HEK293 (cell line): ENCODE measurements at regions not wholly inside any gene's neighbourhood (a gene's known extent, or its start where the extent isn't known, plus 50 kb on each side); places are given as distances from the start of the nearest gene placed in this dataset.

Experiments
- CTCF ChIA-PET: fragments of 350-600 bp; formaldehyde crosslinking; extraction: SDS; loops from one replicate; lab custom pipeline; 2021; ENCODE audit warnings: antibody characterized with exemption; lab: Yijun Ruan, JAX
- POLR2A ChIA-PET: fragments of 300-600 bp; formaldehyde crosslinking; extraction: SDS; loops from one replicate; lab custom pipeline; 2020; ENCODE audit warnings: antibody characterized with exemption, inconsistent platforms; lab: Yijun Ruan, JAX
- H3K27ac ChIP-seq: fragments of 200-500 bp; sonication (Bioruptor generic); 2 replicates; pipeline ENCODE4 v1.5.1; 2014; ENCODE audit warnings: low read depth, low read length, control low read depth, inconsistent platforms; ENCODE audit errors: extremely low read depth
- H3K36me3 ChIP-seq, 2 experiments: fragments of 200-500 bp in 1 of 2; sonication (Bioruptor generic) in 1 of 2; 1 replicate in 1 of 2; 2 replicates in 1 of 2; pipeline ENCODE4 v1.5.1; 2014 to 2017; ENCODE audit warnings: inconsistent platforms in 2 of 2, low read length in 2 of 2; ENCODE audit not compliant: control insufficient read depth in 2 of 2, insufficient read depth in 1 of 2
- H3K4me1 ChIP-seq: fragments of 200-500 bp; sonication (Bioruptor generic); 2 replicates; pipeline ENCODE4 v1.5.1; 2014; ENCODE audit warnings: mild to moderate bottlenecking, low read length, inconsistent platforms; ENCODE audit not compliant: control insufficient read depth, insufficient read depth
- H3K4me3 ChIP-seq: 2 replicates; pipeline ENCODE4 v1.5.1; 2011; ENCODE audit warnings: low read depth, mild to moderate bottlenecking, control low read depth, low read length, moderate library complexity
- H3K9me3 ChIP-seq: fragments of 200-500 bp; sonication (Bioruptor generic); 2 replicates; pipeline ENCODE4 v1.5.1; 2014; ENCODE audit warnings: low read depth, low read length, inconsistent platforms; ENCODE audit not compliant: control insufficient read depth, insufficient read depth
- EGR2 ChIP-seq: fragments of 450-650 bp; formaldehyde crosslinking; IDR thresholded peaks from 2 replicates; pipeline ENCODE4 v1.5.1; 2016; ENCODE audit warnings: low read depth, missing biosample characterization, missing genetic modification characterization
- KLF1 ChIP-seq: fragments of 450-650 bp; formaldehyde crosslinking; IDR thresholded peaks from 2 replicates; pipeline ENCODE4 v1.5.1; 2016; ENCODE audit warnings: missing biosample characterization, missing genetic modification characterization
- RBAK ChIP-seq: fragments of 450-650 bp; formaldehyde crosslinking; IDR thresholded peaks from 2 replicates; pipeline ENCODE4 v1.5.1; 2016; ENCODE audit warnings: missing biosample characterization, missing genetic modification characterization
- SETDB1 ChIP-seq: IDR thresholded peaks from one replicate; pipeline ENCODE4 v1.6.1; 2017; ENCODE audit warnings: mild to moderate bottlenecking, low read length, moderate library complexity, mixed read lengths; ENCODE audit not compliant: insufficient read length
- TRIM28 ChIP-seq: IDR thresholded peaks from 2 replicates; pipeline ENCODE4 v1.6.1; 2011; ENCODE audit warnings: low read length, control low read depth, borderline replicate concordance
- ZBTB20 ChIP-seq: fragments of 450-650 bp; formaldehyde crosslinking; IDR thresholded peaks from 2 replicates; pipeline ENCODE4 v1.5.1; 2016; ENCODE audit warnings: missing biosample characterization, missing genetic modification characterization
- ZFP69B ChIP-seq: fragments of 450-650 bp; formaldehyde crosslinking; IDR thresholded peaks from 2 replicates; pipeline ENCODE4 v1.5.1; 2016; ENCODE audit warnings: missing biosample characterization, missing genetic modification characterization
- ZNF133 ChIP-seq: fragments of 450-650 bp; formaldehyde crosslinking; IDR thresholded peaks from 2 replicates; pipeline ENCODE4 v1.5.1; 2016; ENCODE audit warnings: missing biosample characterization, missing genetic modification characterization
- ZNF146 ChIP-seq: fragments of 450-650 bp; formaldehyde crosslinking; IDR thresholded peaks from 2 replicates; pipeline ENCODE4 v1.5.1; 2016; ENCODE audit warnings: missing biosample characterization, missing genetic modification characterization
- ZNF202 ChIP-seq: fragments of 450-650 bp; formaldehyde crosslinking; IDR thresholded peaks from 2 replicates; pipeline ENCODE4 v1.5.1; 2016; ENCODE audit warnings: missing biosample characterization, missing genetic modification characterization, borderline replicate concordance
- ZNF23 ChIP-seq: fragments of 450-650 bp; formaldehyde crosslinking; IDR thresholded peaks from 2 replicates; pipeline ENCODE4 v1.5.1; 2016; ENCODE audit warnings: missing biosample characterization, missing genetic modification characterization, borderline replicate concordance
- ZNF239 ChIP-seq: fragments of 450-650 bp; formaldehyde crosslinking; IDR thresholded peaks from 2 replicates; pipeline ENCODE4 v1.5.1; 2016; ENCODE audit warnings: missing biosample characterization, missing genetic modification characterization
- ZNF311 ChIP-seq: fragments of 450-650 bp; formaldehyde crosslinking; IDR thresholded peaks from 2 replicates; pipeline ENCODE4 v1.5.1; 2017; ENCODE audit warnings: missing biosample characterization, missing genetic modification characterization, borderline replicate concordance
- ZNF324 ChIP-seq: fragments of 450-650 bp; formaldehyde crosslinking; IDR thresholded peaks from 2 replicates; pipeline ENCODE4 v1.5.1; 2016; ENCODE audit warnings: missing biosample characterization, missing genetic modification characterization
- ZNF350 ChIP-seq: fragments of 450-650 bp; formaldehyde crosslinking; IDR thresholded peaks from 2 replicates; pipeline ENCODE4 v1.5.0; 2017; ENCODE audit warnings: missing biosample characterization, mild to moderate bottlenecking, missing genetic modification characterization
- ZNF544 ChIP-seq: fragments of 450-650 bp; formaldehyde crosslinking; IDR thresholded peaks from 2 replicates; pipeline ENCODE4 v1.5.0; 2017; ENCODE audit warnings: missing biosample characterization, missing genetic modification characterization
- ZNF561 ChIP-seq: fragments of 450-650 bp; IDR thresholded peaks from 2 replicates; pipeline ENCODE4 v1.5.1; 2018; ENCODE audit warnings: missing biosample characterization, missing genetic modification characterization, borderline replicate concordance
- ZNF585B ChIP-seq: fragments of 450-650 bp; formaldehyde crosslinking; IDR thresholded peaks from 2 replicates; pipeline ENCODE4 v1.5.1; 2016; ENCODE audit warnings: missing biosample characterization, missing genetic modification characterization
- ZNF610 ChIP-seq: fragments of 450-650 bp; formaldehyde crosslinking; IDR thresholded peaks from 2 replicates; pipeline ENCODE4 v1.5.1; 2016; ENCODE audit warnings: missing biosample characterization, missing genetic modification characterization, borderline replicate concordance
- ZNF626 ChIP-seq: fragments of 450-650 bp; sonication (Bioruptor Pico); formaldehyde crosslinking; IDR thresholded peaks from 2 replicates; pipeline ENCODE4 v1.5.1; 2018; ENCODE audit warnings: missing biosample characterization, missing genetic modification characterization, inconsistent platforms
- ZNF664 ChIP-seq: fragments of 450-650 bp; formaldehyde crosslinking; IDR thresholded peaks from 2 replicates; pipeline ENCODE4 v1.5.1; 2016; ENCODE audit warnings: missing biosample characterization, missing genetic modification characterization
- ZNF670 ChIP-seq: fragments of 450-650 bp; formaldehyde crosslinking; IDR thresholded peaks from 2 replicates; pipeline ENCODE4 v1.5.1; 2016; ENCODE audit warnings: missing biosample characterization, missing genetic modification characterization, low read depth
- ZNF777 ChIP-seq: fragments of 450-650 bp; formaldehyde crosslinking; IDR thresholded peaks from 2 replicates; pipeline ENCODE4 v1.5.1; 2017; ENCODE audit warnings: missing biosample characterization, missing genetic modification characterization, borderline replicate concordance
- ZNF791 ChIP-seq: fragments of 450-650 bp; formaldehyde crosslinking; IDR thresholded peaks from 2 replicates; pipeline ENCODE4 v1.5.1; 2016; ENCODE audit warnings: missing biosample characterization, missing genetic modification characterization
- TF ChIP-seq, protein P1 (sequence below): fragments of 450-650 bp; formaldehyde crosslinking; IDR thresholded peaks from 2 replicates; pipeline ENCODE4 v1.5.1; 2016; ENCODE audit warnings: missing biosample characterization, missing genetic modification characterization
- TF ChIP-seq, protein P2 (sequence below): fragments of 450-650 bp; formaldehyde crosslinking; IDR thresholded peaks from 2 replicates; pipeline ENCODE4 v1.5.1; 2016; ENCODE audit warnings: missing biosample characterization, missing genetic modification characterization, borderline replicate concordance

DNA sequence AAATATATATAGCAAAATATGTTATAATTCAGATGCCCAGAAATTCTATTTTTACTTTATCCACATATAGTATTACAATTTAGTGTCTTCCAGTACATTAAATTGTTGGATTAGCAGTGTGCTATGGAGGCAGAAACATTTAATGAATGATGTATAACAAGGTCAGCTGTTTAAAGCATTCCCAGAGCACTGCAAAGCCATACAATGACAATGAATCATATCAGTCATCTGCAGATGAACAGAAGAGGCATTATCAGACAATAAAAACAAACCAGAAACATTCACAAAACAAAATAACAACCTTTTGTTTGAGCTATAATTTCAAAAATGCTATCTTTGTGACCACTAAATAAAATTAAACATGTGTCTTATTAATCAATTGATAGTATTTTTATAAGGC lies 524.2 kb downstream of the FAT4 start (continued):
- TF ChIP-seq ZNF324 (tag by site-specific recombination) (no peak), ZNF585B (tag by site-specific recombination) (no peak), ZNF146 (tag by site-specific recombination) (no peak), ZNF664 (tag by site-specific recombination) (no peak), ZNF239 (no peak), ZNF561 (no peak), TRIM28 (no peak), ZNF670 (no peak), KLF1 (tag by site-specific recombination) (no peak)
- TF ChIP-seq, all 188 proteins: peak for 0

DNA sequence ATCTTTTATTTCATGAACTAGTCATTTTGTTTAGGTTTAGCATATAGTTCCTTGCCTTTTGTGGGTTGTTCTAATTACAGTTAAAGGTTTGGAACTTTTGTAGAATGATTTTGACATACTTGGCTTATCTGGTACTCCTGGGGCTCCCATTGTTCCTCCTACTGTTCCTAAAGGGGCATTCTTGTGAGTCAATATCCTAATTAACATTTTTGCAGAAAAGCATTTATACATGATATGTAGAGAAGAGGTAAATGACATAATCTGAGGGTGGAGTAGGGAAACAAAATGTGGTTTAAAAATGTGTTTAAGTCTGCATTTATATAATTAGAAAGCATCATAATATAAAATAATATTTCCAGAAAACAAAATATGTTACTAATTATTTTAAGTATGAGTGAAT lies 529.2 kb downstream of the FAT4 start:
- Histone ChIP-seq H3K9me3 (no peaks in the 10 kb centered on the region), H3K4me1 (no peaks in the 10 kb centered on the region), H3K4me3 (no peak overlapping the region), H3K36me3 (no peaks in the 10 kb centered on the region), H3K27ac (no peak overlapping the region)
- TF ChIP-seq ZNF777 (tag by site-specific recombination), result no peak
- TF ChIP-seq SETDB1, result no peak
- TF ChIP-seq EGR2, result no peak
- TF ChIP-seq ZNF626 (tag by site-specific recombination), result no peak
- TF ChIP-seq ZNF23 (tag by site-specific recombination), result no peak
- TF ChIP-seq, protein P1, sequence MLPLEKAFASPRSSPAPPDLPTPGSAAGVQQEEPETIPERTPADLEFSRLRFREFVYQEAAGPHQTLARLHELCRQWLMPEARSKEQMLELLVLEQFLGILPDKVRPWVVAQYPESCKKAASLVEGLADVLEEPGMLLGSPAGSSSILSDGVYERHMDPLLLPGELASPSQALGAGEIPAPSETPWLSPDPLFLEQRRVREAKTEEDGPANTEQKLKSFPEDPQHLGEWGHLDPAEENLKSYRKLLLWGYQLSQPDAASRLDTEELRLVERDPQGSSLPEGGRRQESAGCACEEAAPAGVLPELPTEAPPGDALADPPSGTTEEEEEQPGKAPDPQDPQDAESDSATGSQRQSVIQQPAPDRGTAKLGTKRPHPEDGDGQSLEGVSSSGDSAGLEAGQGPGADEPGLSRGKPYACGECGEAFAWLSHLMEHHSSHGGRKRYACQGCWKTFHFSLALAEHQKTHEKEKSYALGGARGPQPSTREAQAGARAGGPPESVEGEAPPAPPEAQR (tag by site-specific recombination), result no peak
- no peak for TF ChIP-seq ZNF311 (tag by site-specific recombination)
- POLR2A ChIA-PET, result no interaction called here
- CTCF ChIA-PET, result no interaction called here

DNA sequence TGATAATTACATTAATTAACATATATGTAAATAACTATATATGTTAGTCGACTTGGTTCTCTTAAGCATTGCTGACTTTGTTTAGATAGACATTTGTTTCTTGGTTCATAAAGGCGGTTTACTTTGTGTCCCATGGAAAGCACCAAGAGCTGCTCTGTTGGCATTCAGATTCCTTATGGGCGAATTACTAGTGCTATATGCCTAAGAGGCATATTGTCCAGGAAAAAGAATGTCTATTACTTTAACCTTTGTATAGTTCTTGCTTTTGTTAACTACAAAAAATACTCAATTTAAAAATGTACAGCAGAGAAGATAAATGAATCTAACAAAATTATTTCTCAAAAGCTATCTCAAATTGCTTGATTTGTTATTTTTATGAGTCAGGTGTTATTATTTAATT lies 532.8 kb downstream of the FAT4 start:
- no peaks in the 10 kb centered on the region for H3K36me3 ChIP-seq
- H3K27ac ChIP-seq, result no peak overlapping the region
- H3K4me3 ChIP-seq, result no peak overlapping the region
- POLR2A ChIA-PET, result no interaction called here
- H3K4me1 ChIP-seq, result no peaks in the 10 kb centered on the region
- H3K9me3 ChIP-seq, result no peaks in the 10 kb centered on the region
- CTCF ChIA-PET, result no interaction called here
- TF ChIP-seq ZNF610 (tag by site-specific recombination), result no peak
- TF ChIP-seq RBAK (tag by site-specific recombination), result no peak
- TF ChIP-seq ZNF544, result no peak
- no peak for TF ChIP-seq TRIM28
- TF ChIP-seq ZNF350, result no peak
- TF ChIP-seq ZFP69B, result no peak
- TF ChIP-seq ZNF626 (tag by site-specific recombination), result no peak
- TF ChIP-seq ZNF133 (tag by site-specific recombination), result no peak

DNA sequence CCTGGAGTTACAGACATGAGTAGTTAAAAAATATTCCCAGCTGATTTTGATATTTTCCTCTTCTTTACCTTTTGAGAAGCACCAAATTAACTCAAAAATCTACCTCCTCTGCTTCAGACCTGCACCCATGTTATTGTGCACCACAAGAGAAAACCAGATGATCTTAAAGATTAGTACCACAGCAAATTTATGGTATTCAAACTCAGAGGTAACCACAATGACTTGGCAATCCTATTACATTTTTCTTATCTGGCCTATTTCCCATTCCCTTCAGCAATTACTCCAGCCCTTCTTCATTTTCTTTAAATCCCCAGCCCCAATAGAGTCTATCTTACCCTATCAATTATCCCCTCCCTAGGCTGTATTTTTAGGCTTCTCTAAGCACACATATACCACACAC lies 535.1 kb downstream of the FAT4 start:
- H3K36me3 ChIP-seq, result no peaks in the 10 kb centered on the region
- ChIA-PET POLR2A (no interaction called here), CTCF (no interaction called here)
- H3K4me3 ChIP-seq, result no peak overlapping the region
- no peaks in the 10 kb centered on the region for H3K4me1 ChIP-seq
- no peak overlapping the region for H3K27ac ChIP-seq
- no peaks in the 10 kb centered on the region for H3K9me3 ChIP-seq
- TF ChIP-seq, protein P2, sequence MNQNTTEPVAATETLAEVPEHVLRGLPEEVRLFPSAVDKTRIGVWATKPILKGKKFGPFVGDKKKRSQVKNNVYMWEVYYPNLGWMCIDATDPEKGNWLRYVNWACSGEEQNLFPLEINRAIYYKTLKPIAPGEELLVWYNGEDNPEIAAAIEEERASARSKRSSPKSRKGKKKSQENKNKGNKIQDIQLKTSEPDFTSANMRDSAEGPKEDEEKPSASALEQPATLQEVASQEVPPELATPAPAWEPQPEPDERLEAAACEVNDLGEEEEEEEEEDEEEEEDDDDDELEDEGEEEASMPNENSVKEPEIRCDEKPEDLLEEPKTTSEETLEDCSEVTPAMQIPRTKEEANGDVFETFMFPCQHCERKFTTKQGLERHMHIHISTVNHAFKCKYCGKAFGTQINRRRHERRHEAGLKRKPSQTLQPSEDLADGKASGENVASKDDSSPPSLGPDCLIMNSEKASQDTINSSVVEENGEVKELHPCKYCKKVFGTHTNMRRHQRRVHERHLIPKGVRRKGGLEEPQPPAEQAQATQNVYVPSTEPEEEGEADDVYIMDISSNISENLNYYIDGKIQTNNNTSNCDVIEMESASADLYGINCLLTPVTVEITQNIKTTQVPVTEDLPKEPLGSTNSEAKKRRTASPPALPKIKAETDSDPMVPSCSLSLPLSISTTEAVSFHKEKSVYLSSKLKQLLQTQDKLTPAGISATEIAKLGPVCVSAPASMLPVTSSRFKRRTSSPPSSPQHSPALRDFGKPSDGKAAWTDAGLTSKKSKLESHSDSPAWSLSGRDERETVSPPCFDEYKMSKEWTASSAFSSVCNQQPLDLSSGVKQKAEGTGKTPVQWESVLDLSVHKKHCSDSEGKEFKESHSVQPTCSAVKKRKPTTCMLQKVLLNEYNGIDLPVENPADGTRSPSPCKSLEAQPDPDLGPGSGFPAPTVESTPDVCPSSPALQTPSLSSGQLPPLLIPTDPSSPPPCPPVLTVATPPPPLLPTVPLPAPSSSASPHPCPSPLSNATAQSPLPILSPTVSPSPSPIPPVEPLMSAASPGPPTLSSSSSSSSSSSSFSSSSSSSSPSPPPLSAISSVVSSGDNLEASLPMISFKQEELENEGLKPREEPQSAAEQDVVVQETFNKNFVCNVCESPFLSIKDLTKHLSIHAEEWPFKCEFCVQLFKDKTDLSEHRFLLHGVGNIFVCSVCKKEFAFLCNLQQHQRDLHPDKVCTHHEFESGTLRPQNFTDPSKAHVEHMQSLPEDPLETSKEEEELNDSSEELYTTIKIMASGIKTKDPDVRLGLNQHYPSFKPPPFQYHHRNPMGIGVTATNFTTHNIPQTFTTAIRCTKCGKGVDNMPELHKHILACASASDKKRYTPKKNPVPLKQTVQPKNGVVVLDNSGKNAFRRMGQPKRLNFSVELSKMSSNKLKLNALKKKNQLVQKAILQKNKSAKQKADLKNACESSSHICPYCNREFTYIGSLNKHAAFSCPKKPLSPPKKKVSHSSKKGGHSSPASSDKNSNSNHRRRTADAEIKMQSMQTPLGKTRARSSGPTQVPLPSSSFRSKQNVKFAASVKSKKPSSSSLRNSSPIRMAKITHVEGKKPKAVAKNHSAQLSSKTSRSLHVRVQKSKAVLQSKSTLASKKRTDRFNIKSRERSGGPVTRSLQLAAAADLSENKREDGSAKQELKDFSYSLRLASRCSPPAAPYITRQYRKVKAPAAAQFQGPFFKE, result no peak
- TF ChIP-seq ZNF202, result no peak
- no peak for TF ChIP-seq ZNF791 (tag by site-specific recombination)
- TF ChIP-seq ZBTB20 (tag by site-specific recombination), result no peak
